ENCODE measurements at regions not wholly inside any gene's neighbourhood (a gene's known extent, or its start where the extent isn't known, plus 50 kb on each side); places are given as distances from the start of the nearest gene placed in this dataset.

DNA sequence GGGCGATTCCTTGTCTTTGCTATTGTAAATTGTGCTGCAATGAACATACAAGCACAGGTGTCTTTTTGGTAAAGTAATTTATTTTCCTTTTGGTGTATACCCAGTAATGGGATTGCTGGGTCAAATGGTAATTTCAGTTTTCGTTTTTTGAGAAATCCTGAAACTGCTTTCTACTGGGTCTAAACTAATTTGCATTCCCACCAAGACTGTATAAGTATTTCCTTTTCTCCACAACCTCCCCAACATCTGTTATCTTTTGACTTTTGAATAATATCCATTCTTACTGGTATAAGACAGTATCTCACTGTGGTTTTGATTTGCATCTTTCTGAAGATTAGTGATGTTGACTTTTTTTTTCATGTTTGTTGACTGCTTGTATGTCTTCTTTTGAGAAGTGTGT is 2506.0 kb downstream of the PCDH7 start:
- H3K4me1 Mint-ChIP-seq = no peaks in the 10 kb centered on the region
- TF ChIP-seq CTCF (IDR thresholded peaks at IDR 0.05) = no peak
- no peak overlapping the region for H3K27ac Mint-ChIP-seq
- H3K27me3 ChIP-seq (ENCODE audit: control insufficient read depth, insufficient read depth, low read length) = no peaks in the 10 kb centered on the region
- 42% methylated on average over 1 of the region's 2 CpGs for WGBS (ENCODE audit: insufficient coverage)
- no peaks in the 10 kb centered on the region for H3K27me3 Mint-ChIP-seq (ENCODE audit: low read depth in 2 of 2)
- H3K36me3 ChIP-seq (ENCODE audit: control insufficient read depth, insufficient read depth, low read length) = no peaks in the 10 kb centered on the region
- H3K4me3 Mint-ChIP-seq = no peak overlapping the region
- H3K27ac ChIP-seq (ENCODE audit: low read length) = no peak overlapping the region
- ATAC-seq (no peak), DNase-seq (no peak)
- intact Hi-C loops (cut with micrococcal nuclease) = no loop called here
- peaks cover 11 to 15% of the 10 kb centered on the region in 2 donors for H3K9me3 Mint-ChIP-seq
- H3K4me1 ChIP-seq (ENCODE audit: control insufficient read depth, insufficient read depth, low read length) = no peaks in the 10 kb centered on the region
- H3K9me3 ChIP-seq (ENCODE audit: control insufficient read depth, insufficient read depth, low read length) = peaks cover 5% of the 10 kb centered on the region
- H3K36me3 Mint-ChIP-seq = no peaks in the 10 kb centered on the region
- H3K4me3 ChIP-seq (ENCODE audit: low read length) = no peak overlapping the region

DNA sequence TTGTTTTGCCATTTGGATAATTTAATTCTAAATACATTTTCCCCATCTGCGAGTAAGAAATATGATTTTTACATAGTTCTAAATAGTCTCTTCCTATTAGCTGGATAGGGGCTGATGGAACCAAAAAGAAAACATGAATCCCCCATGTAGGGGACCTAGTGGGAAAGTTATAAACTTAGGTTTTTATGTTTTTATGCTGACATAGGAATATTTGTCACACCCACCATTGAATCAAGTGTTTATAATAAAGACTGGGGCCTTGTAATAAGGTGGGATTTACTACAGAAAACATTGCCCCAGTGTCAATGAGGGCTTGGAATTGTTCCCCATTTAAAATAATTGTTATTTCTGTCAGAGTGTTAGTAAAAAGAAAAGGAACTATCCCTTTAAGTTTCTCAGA is 2506.6 kb downstream of the PCDH7 start:
- intact Hi-C loops (cut with micrococcal nuclease) = no loop called here
- peaks cover 13 to 15% of the 10 kb centered on the region in 2 donors for H3K9me3 Mint-ChIP-seq
- no peaks in the 10 kb centered on the region for H3K4me1 Mint-ChIP-seq
- no peaks in the 10 kb centered on the region for H3K36me3 Mint-ChIP-seq
- no peak for TF ChIP-seq CTCF (IDR thresholded peaks at IDR 0.05)
- no peak overlapping the region for H3K4me3 Mint-ChIP-seq
- H3K4me1 ChIP-seq (ENCODE audit: control insufficient read depth, insufficient read depth, low read length) = no peaks in the 10 kb centered on the region
- H3K27me3 Mint-ChIP-seq (ENCODE audit: low read depth in 2 of 2) = no peaks in the 10 kb centered on the region
- H3K27ac Mint-ChIP-seq = no peak overlapping the region
- WGBS (ENCODE audit: insufficient coverage) = no CpG with 5 or more reads among the region's 1 CpG
- peaks cover 5% of the 10 kb centered on the region for H3K9me3 ChIP-seq (ENCODE audit: control insufficient read depth, insufficient read depth, low read length)
- DNase-seq (no peak), ATAC-seq (no peak)
- no peak overlapping the region for H3K27ac ChIP-seq (ENCODE audit: low read length)
- no peak overlapping the region for H3K4me3 ChIP-seq (ENCODE audit: low read length)
- no peaks in the 10 kb centered on the region for H3K36me3 ChIP-seq (ENCODE audit: control insufficient read depth, insufficient read depth, low read length)
- H3K27me3 ChIP-seq (ENCODE audit: control insufficient read depth, insufficient read depth, low read length) = no peaks in the 10 kb centered on the region

GRCh38 chr4:33255094-33255493 is 2534.9 kb downstream of the PCDH7 start:
- intact Hi-C loops (cut with micrococcal nuclease) = no loop called here
- no peak overlapping the region for H3K27ac ChIP-seq (ENCODE audit: low read length)
- 91% methylated on average over 10 of the region's 10 CpGs for WGBS (ENCODE audit: insufficient coverage)

More at GRCh38 chr4:33255094-33255493, 2534.9 kb downstream of the PCDH7 start:
- TF ChIP-seq CTCF (IDR thresholded peaks at IDR 0.05) = no peak
- Histone ChIP-seq H3K9me3 (ENCODE audit: control insufficient read depth, insufficient read depth, low read length) (peaks cover 12% of the 10 kb centered on the region), H3K36me3 (ENCODE audit: control insufficient read depth, insufficient read depth, low read length) (no peaks in the 10 kb centered on the region), H3K4me3 (ENCODE audit: low read length) (no peak overlapping the region), H3K27me3 (ENCODE audit: control insufficient read depth, insufficient read depth, low read length) (no peaks in the 10 kb centered on the region), H3K4me1 (ENCODE audit: control insufficient read depth, insufficient read depth, low read length) (no peaks in the 10 kb centered on the region)
- no peaks in the 10 kb centered on the region for H3K4me1 Mint-ChIP-seq
- ATAC-seq = no peak
- peaks cover 11 to 19% of the 10 kb centered on the region in 2 donors for H3K9me3 Mint-ChIP-seq
- DNase-seq = no peak
- H3K4me3 Mint-ChIP-seq = no peak overlapping the region
- no peak overlapping the region for H3K27ac Mint-ChIP-seq
- H3K36me3 Mint-ChIP-seq = peaks cover 17% of the 10 kb centered on the region
- H3K27me3 Mint-ChIP-seq (ENCODE audit: low read depth in 2 of 2) = no peaks in the 10 kb centered on the region

Data from natural killer cell (primary cell).